IPS DF 4.7 (cell line): ENCODE measurements at regions not wholly inside any gene's neighbourhood (a gene's known extent, or its start where the extent isn't known, plus 50 kb on each side); places are given as distances from the start of the nearest gene placed in this dataset.
A peak's percentile ranks its signal among the peaks of the same experiment; 100 is the strongest.
"Not testable (repeated sequence)": the region's sequence is repeated elsewhere in the genome, so short reads cannot be mapped to it uniquely, and the experiment has no call there.

Experiments
- DNase-seq: peaks from one replicate; pipeline ENCODE4 v3.0.0-alpha.2; 2013; ENCODE audit warnings: low spot score; ENCODE audit errors: extremely low read depth

DNA sequence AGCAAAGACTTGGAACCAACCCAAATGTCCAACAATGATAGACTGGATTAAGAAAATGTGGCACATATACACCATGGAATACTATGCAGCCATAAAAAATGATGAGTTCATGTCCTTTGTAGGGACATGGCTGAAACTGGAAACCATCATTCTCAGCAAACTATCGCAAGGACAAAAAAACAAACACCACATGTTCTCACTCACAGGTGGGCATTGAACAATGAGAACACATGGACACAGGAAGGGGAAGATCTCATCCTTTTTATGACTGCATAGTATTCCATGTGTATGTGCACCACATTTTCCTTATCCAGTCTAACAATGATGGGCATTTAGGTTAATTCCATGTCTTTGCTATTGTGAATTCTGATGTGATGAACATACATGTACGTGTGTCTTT is 652.0 kb upstream of the LRRN3 start:
- DNase-seq, result not testable (repeated sequence)

- DNase-seq, result peak; percentile 25
These were observed 648.5 kb upstream of the LRRN3 start for GRCh38 chr7:110442381-110442837.

DNA sequence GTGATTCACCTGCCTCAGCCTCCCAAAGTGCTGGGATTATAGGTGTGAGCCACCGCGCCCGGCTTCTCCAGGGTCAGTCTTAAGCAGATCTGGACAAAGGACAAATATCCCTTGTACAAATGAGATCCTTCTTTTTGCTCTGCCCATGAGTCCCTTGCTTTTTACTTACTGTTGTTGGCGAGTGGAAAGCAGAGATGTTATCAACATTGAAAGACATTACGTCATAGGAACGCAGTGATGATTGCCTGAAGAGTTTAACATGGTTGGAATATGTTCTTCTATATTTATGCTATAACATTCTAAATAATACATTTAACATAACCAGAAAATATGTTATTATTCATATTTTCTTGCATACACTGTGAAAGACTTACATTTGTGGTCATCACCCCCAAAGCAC is 644.3 kb upstream of the LRRN3 start:
- DNase-seq, result no peak

GRCh38 chr7:110448918-110449317 is 642.0 kb upstream of the LRRN3 start:
- DNase-seq, result no peak

DNA sequence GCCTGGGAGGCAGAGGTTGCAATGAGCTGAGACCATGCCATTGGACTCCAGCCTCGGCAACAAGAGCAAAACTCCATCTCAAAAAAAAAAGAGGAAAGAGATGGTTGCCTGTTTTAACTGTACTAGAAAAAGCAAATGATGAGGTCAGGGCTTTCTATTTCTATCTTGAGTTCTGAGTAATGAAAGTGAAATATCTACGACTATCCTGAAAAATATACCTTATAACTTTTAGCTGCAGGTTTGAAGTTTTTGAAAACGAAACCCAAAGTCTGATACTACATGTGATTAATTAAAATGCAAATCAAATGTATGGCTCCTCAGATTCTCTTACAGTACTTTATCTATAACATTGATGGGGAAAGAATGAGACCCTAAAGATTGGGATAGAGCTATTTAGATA is 636.2 kb upstream of the LRRN3 start:
- DNase-seq, result no peak

DNA sequence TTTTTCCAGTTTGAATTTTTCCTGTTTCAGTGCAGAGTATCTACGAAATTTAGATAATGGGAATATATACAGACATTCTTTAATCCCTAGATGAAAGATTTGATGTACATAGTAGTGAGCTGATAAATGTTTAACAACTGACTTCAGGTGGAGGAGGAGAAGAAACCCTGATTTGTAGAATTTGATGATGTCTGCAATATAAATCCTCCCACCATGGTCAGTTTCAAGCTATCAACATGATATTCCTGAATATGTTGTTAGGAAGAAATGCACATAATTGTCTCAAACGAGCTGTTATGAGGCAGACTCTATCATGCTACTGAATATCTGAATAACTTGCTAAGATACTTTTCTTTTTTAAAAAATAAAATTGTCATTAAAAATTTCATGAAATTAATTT is 629.3 kb upstream of the LRRN3 start:
- no peak for DNase-seq

GRCh38 chr7:110470420-110470819 is 620.5 kb upstream of the LRRN3 start:
- no peak for DNase-seq

DNA sequence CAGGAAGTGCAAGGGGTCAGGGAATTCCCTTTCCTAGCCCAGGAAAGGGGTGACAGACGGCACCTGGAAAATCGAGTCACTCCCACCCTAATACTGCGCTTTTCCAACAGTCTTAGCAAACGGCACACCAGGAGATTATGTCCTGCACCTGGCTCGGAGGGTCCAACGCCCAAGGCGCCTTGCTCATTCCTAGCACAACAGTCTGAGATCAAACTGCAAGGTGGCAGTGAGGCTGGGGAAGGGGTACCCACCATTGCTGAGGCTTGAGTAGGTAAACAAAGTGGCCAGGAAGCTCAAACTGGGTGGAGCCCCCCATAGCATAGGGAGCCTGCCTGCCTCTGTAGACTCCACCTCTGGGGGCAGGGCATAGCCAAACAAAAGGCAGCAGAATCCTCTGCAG is 618.5 kb upstream of the LRRN3 start:
- DNase-seq, result not testable (repeated sequence)

DNA sequence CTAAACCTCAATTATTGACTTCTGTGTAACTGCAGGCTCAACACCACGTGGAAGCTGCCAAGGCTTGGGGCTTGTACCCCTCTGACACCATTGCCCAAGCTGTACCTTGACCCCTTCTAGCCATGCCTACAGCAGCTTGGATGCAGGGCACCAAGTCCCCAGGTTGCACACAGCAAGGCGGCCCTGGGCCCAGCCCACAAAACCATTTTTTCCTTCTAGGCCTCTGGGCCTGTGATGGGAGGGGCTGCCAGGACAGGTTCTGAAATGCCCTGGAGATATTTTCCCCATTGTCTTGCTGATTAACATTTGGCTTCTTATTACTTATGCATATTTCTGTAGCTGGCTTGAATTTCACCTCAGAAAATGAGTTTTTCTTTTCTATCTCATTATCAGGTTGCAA is 610.0 kb upstream of the LRRN3 start:
- no peak for DNase-seq

DNA sequence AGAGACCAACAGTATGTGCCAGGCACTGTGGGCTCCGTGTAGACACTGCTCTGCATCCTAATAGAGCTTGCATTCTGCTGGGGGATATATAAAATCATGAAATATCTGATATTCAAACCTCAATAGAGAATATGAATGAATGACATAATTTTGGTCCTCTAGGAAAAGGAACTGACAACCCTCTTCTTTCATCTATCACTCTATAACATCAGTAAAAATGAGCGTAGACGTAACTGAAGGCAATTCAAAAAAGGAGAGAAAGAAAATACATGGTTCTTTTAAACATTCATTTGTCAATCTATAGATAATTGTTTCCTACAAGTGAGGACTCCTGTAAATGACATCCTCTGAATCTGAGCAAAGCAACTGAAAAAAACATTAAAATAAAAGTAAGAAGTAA is 607.4 kb upstream of the LRRN3 start:
- DNase-seq, result no peak

DNA sequence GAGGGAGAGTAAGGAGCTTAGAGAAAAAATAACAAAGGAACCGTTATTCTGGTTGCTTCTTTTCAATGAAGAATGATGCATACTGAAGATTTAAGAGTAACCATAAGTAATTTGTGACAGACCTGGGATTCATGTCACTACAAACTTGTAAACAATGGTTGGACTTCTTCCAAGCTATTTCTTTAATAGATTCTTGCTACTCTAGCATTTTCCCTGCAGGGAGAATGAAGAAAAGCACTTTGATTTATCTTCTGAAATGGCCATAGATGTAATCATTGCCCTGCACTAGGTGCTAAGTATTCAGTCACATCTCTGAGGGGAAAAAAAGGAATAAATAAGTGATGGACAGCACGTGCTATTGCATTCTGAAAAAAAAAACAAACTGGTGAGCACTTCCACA is 606.6 kb upstream of the LRRN3 start:
- no peak for DNase-seq

DNA sequence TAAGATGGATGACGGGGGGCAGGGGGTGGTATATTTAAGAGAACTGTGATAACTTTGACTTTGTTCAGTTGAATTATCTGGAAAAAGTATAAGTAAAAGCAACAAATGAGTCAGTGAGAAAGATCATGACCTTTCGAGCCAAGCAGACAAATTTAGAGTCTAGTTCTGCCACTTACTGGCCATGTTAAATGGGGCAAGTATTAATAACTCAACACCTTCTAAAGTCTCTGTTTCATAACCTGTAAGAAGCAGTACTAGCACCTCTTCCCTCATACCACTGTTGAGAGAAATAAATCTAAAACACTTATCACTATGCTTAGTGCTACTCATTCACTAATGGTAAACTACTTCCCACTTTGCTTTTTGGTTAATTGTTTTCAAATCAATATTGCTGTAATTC is 604.4 kb upstream of the LRRN3 start:
- DNase-seq, result no peak

GRCh38 chr7:110502888-110503465 is 588.0 kb upstream of the LRRN3 start:
- no peak for DNase-seq

GRCh38 chr7:110507369-110507768 is 583.6 kb upstream of the LRRN3 start:
- no peak for DNase-seq

- DNase-seq, result no peak
These were observed 583.1 kb upstream of the LRRN3 start for GRCh38 chr7:110507832-110508231.

DNA sequence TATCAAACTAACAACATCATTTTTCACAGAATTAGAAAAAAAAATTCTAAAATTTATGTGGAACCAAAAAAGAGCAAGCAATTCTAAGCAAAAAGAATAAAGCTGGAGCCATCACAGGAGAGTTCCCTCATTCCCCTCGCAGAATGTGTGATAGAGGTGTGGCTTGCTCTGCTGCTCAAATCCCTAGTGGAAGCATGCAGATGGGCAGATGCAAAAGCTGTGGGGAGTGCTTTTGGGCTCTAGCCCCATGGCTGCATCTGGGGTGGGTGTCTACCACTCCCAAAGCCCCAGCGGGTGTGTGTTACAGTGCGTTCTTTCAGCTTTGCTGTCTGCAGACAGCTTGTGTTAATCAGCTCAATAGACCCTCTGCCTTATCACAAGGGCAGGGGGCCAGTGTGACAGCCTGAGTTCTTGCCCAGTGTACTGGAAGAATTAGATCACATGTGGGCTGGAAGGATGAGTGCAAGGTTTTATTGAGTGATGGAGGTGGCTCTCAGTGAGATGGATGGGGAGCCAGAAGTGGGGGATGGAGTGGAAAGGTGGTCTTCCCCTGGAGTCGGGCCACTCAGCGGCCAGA is 575.9 kb upstream of the LRRN3 start:
- not testable (repeated sequence) for DNase-seq

DNA sequence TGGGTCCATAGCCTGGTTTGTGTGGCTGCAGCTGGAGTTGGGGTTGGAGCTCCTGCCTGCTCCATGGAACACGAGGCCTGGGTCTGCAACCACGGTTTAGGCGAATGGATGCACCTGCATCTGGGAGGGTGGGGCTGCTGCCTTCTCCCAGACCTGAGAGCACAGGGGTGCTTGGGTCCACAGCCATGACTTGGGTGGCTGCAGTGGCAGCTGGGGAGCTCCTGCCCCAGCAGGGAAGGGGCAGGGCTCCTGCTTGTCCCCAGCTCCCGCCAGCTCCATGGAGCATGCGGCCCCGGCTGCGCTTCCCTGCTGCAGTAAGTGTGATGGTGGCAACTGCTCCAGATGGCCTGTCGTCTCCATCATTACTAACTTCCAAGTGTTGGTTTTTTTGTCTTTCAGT is 571.1 kb upstream of the LRRN3 start:
- DNase-seq, result no peak

DNA sequence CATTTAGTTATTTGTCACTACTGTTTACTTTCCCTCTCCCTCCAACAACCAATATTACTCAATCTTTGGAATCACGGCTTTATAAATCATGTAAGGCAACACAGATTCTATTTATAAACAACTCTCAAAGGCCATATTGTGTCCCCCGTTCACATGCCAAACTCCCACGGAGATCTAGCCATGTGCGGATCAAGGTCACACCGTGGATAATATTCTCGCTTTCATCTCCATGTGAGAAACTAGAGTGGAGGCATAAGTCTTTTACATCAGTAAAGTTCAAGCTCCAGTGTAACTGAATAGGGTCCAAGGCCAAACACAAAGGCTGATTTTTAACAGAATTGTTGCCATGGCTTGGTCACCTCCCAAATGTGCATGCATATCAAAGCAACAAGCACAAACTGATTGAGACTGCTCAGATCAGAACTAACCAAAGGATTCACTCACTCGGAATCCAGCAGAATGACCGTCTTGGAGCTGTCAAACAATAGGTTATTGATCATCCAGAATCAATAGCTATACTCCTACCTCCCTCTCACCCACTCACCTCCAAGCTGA is 569.5 kb upstream of the LRRN3 start:
- no peak for DNase-seq

- no peak for DNase-seq
These were observed 568.7 kb upstream of the LRRN3 start for GRCh38 chr7:110522061-110522760.

DNA sequence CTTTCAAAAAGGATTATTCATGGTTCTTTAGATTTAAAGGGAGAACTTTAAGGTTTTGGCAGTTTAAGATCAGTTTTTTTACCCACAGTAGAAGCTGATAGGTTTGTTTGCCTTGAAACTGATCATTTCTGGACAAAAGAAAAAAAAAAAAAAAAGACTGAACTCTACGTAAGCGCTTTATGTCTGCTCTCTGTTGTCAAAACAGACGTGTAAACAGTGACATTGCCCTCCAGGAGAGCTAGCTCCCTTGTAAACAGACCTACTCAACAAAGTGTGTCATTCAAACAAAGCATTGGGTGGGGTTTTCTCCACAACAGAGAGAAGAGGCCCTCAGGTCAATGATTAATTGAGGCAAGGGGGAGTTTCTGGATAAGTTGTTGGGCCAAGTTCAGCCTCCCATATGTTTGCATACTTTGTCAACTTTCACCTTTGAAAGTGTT is 568.1 kb upstream of the LRRN3 start:
- DNase-seq, result no peak

DNA sequence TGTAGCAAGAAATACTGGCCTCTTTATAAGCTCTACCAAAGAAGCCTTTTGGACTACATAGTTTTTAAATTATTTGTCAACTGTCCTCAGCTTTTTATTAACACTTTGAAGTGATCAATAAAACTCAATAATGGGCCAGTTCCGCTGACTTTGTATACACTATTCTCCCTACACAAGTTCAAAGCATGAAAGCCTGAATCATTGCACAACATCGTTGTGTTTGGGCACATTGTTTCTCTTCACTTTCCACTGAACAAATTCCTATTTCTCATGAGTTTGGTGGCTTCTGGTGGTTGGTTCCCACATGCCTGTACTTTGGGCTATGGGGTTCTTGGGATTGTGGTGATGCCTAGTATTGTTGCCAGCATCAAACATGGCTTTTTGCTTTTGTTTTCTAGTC is 561.8 kb upstream of the LRRN3 start:
- DNase-seq, result no peak

GRCh38 chr7:110531186-110531585 is 559.7 kb upstream of the LRRN3 start:
- no peak for DNase-seq
